ENCODE measurements at regions not wholly inside any gene's neighbourhood (a gene's known extent, or its start where the extent isn't known, plus 50 kb on each side); places are given as distances from the start of the nearest gene placed in this dataset.

- Histone ChIP-seq H3K36me3 (no peaks in the 10 kb centered on the region), H3K9me3 (no peaks in the 10 kb centered on the region), H3K27me3 (no peaks in the 10 kb centered on the region), H3K27ac (no peak overlapping the region), H3K4me3 (no peak overlapping the region), H3K4me1 (no peaks in the 10 kb centered on the region)
- TF ChIP-seq POLR2A (IDR thresholded peaks at IDR 0.05) = no peak
- TF ChIP-seq, protein P1, sequence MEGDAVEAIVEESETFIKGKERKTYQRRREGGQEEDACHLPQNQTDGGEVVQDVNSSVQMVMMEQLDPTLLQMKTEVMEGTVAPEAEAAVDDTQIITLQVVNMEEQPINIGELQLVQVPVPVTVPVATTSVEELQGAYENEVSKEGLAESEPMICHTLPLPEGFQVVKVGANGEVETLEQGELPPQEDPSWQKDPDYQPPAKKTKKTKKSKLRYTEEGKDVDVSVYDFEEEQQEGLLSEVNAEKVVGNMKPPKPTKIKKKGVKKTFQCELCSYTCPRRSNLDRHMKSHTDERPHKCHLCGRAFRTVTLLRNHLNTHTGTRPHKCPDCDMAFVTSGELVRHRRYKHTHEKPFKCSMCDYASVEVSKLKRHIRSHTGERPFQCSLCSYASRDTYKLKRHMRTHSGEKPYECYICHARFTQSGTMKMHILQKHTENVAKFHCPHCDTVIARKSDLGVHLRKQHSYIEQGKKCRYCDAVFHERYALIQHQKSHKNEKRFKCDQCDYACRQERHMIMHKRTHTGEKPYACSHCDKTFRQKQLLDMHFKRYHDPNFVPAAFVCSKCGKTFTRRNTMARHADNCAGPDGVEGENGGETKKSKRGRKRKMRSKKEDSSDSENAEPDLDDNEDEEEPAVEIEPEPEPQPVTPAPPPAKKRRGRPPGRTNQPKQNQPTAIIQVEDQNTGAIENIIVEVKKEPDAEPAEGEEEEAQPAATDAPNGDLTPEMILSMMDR (IDR thresholded peaks at IDR 0.05) = no peak
- no peak for DNase-seq
- intact Hi-C loops (cut with DNase I) = no loop called here
- no peak for ATAC-seq
- WGBS (ENCODE audit: insufficient coverage, low coverage, low lambda C conversion rate, missing lambda C conversion rate) = 54% methylated on average over 5 of the region's 7 CpGs
Observed at GRCh38 chr7:43022008-43022407, 89.8 kb downstream of the MRPL32 start.

- TF ChIP-seq, protein P1 (IDR thresholded peaks at IDR 0.05) = no peak
- no peak for TF ChIP-seq POLR2A (IDR thresholded peaks at IDR 0.05)
Observed at GRCh38 chr7:43033369-43033768, 79.1 kb upstream of the HECW1 start.

GRCh38 chr7:43034535-43035002, 77.9 kb upstream of the HECW1 start:
- H3K4me3 ChIP-seq = no peak overlapping the region
- H3K27ac ChIP-seq = no peak overlapping the region
- H3K4me1 ChIP-seq = no peaks in the 10 kb centered on the region
- intact Hi-C loops (cut with DNase I) = no loop called here
- no peaks in the 10 kb centered on the region for H3K36me3 ChIP-seq
- 51% methylated on average over 4 of the region's 4 CpGs for WGBS (ENCODE audit: insufficient coverage, low coverage, low lambda C conversion rate, missing lambda C conversion rate)
- H3K9me3 ChIP-seq = no peaks in the 10 kb centered on the region
- no peak for DNase-seq
- H3K27me3 ChIP-seq = no peaks in the 10 kb centered on the region
- ATAC-seq = no peak
- TF ChIP-seq, protein P1 (IDR thresholded peaks at IDR 0.05) = no peak
- TF ChIP-seq POLR2A (IDR thresholded peaks at IDR 0.05) = no peak

More at GRCh38 chr7:43033369-43033768, 79.1 kb upstream of the HECW1 start:
- ATAC-seq (no peak), DNase-seq (no peak)
- intact Hi-C loops (cut with DNase I) = no loop called here
- H3K4me3 ChIP-seq = no peak overlapping the region
- H3K9me3 ChIP-seq = no peaks in the 10 kb centered on the region
- H3K27ac ChIP-seq = no peak overlapping the region
- H3K36me3 ChIP-seq = no peaks in the 10 kb centered on the region
- H3K27me3 ChIP-seq = no peaks in the 10 kb centered on the region
- no peaks in the 10 kb centered on the region for H3K4me1 ChIP-seq
- WGBS (ENCODE audit: insufficient coverage, low coverage, low lambda C conversion rate, missing lambda C conversion rate) = 36% methylated on average over 2 of the region's 2 CpGs

GRCh38 chr7:43037531-43037930, 74.9 kb upstream of the HECW1 start:
- TF ChIP-seq, protein P1 (IDR thresholded peaks at IDR 0.05) = no peak
- no peak for TF ChIP-seq POLR2A (IDR thresholded peaks at IDR 0.05)
- Histone ChIP-seq H3K4me3 (no peak overlapping the region), H3K27me3 (no peaks in the 10 kb centered on the region), H3K27ac (no peak overlapping the region), H3K9me3 (no peaks in the 10 kb centered on the region), H3K4me1 (no peaks in the 10 kb centered on the region), H3K36me3 (no peaks in the 10 kb centered on the region)
- intact Hi-C loops (cut with DNase I) = no loop called here
- DNase-seq = no peak
- WGBS (ENCODE audit: insufficient coverage, low coverage, low lambda C conversion rate, missing lambda C conversion rate) = 69% methylated on average over 4 of the region's 4 CpGs
- ATAC-seq = no peak

GRCh38 chr7:43038254-43038653, 74.2 kb upstream of the HECW1 start:
- 65% methylated on average over 3 of the region's 3 CpGs for WGBS (ENCODE audit: insufficient coverage, low coverage, low lambda C conversion rate, missing lambda C conversion rate)
- Histone ChIP-seq H3K27me3 (no peaks in the 10 kb centered on the region), H3K4me1 (no peaks in the 10 kb centered on the region), H3K36me3 (no peaks in the 10 kb centered on the region), H3K9me3 (no peaks in the 10 kb centered on the region), H3K27ac (no peak overlapping the region), H3K4me3 (no peak overlapping the region)
- no peak for TF ChIP-seq POLR2A (IDR thresholded peaks at IDR 0.05)
- TF ChIP-seq, protein P1 (IDR thresholded peaks at IDR 0.05) = no peak
- intact Hi-C loops (cut with DNase I) = no loop called here
- no peak for DNase-seq
- ATAC-seq = no peak
